ENCODE measurements at regions not wholly inside any gene's neighbourhood (a gene's known extent, or its start where the extent isn't known, plus 50 kb on each side); places are given as distances from the start of the nearest gene placed in this dataset.

- Histone ChIP-seq H3K4me1 (ENCODE audit: insufficient read depth, low read length, poor library complexity, severe bottlenecking) (no peaks in the 10 kb centered on the region), H3K36me3 (ENCODE audit: insufficient read depth, low read length, poor library complexity, severe bottlenecking) (no peaks in the 10 kb centered on the region), H3K27ac (ENCODE audit: low read depth, low read length, poor library complexity, severe bottlenecking) (no peak overlapping the region), H3K4me3 (ENCODE audit: low read depth, low read length, poor library complexity, severe bottlenecking) (no peak overlapping the region), H3K9me3 (ENCODE audit: low read depth, low read length, poor library complexity, severe bottlenecking) (no peaks in the 10 kb centered on the region), H3K27me3 (replicated peaks; ENCODE audit: insufficient read depth, low read depth, low read length, poor library complexity) (peaks cover 27% of the 10 kb centered on the region)
- BruUV-seq (replicated peaks), result no TSS peak
- CTCF ChIA-PET, result interaction anchor here (0.7 to 1.3 kb wide), 2 partner anchors 10 to 96 kb away, joined by 3 to 5 read pairs; no protein-coding TSS in a partner anchor
- POLR2A ChIA-PET (ENCODE audit: low non-redundant PET), result no interaction called here
- TF ChIP-seq CTCF (conservative IDR thresholded peaks at IDR 0.05; ENCODE audit: low read depth, low read length), result peak; percentile 82
- no peak for TF ChIP-seq EZH2 (IDR thresholded peaks at IDR 0.05; ENCODE audit: borderline replicate concordance, low read depth, low read length, poor library complexity, severe bottlenecking)
- intact Hi-C loops (cut with micrococcal nuclease; ENCODE audit: unreplicated experiment), result no loop called here
- DNase-seq (ENCODE audit: low spot score), result peak; percentile 77
These were observed 87.8 kb upstream of the VPREB1 start for GRCh38 chr22:22156716-22157347.

GRCh38 chr22:22156348-22156715 is 88.3 kb upstream of the VPREB1 start:
- intact Hi-C loops (cut with micrococcal nuclease; ENCODE audit: unreplicated experiment), result no loop called here
- Histone ChIP-seq H3K4me3 (ENCODE audit: low read depth, low read length, poor library complexity, severe bottlenecking) (no peak overlapping the region), H3K27me3 (replicated peaks; ENCODE audit: insufficient read depth, low read depth, low read length, poor library complexity) (peaks cover 32% of the 10 kb centered on the region), H3K9me3 (ENCODE audit: low read depth, low read length, poor library complexity, severe bottlenecking) (no peaks in the 10 kb centered on the region), H3K4me1 (ENCODE audit: insufficient read depth, low read length, poor library complexity, severe bottlenecking) (no peaks in the 10 kb centered on the region), H3K36me3 (ENCODE audit: insufficient read depth, low read length, poor library complexity, severe bottlenecking) (no peaks in the 10 kb centered on the region), H3K27ac (ENCODE audit: low read depth, low read length, poor library complexity, severe bottlenecking) (no peak overlapping the region)
- ChIA-PET CTCF (interaction anchor here (0.7 kb wide), 1 partner anchor 10 kb away, joined by 3 read pairs; no protein-coding TSS in a partner anchor), POLR2A (ENCODE audit: low non-redundant PET) (no interaction called here)
- no peak for TF ChIP-seq CTCF (conservative IDR thresholded peaks at IDR 0.05; ENCODE audit: low read depth, low read length)
- TF ChIP-seq EZH2 (IDR thresholded peaks at IDR 0.05; ENCODE audit: borderline replicate concordance, low read depth, low read length, poor library complexity, severe bottlenecking), result no peak
- no TSS peak for BruUV-seq (replicated peaks)
- no peak for DNase-seq (ENCODE audit: low spot score)

GRCh38 chr22:22155607-22156006 is 89.0 kb upstream of the VPREB1 start:
- Histone ChIP-seq H3K36me3 (ENCODE audit: insufficient read depth, low read length, poor library complexity, severe bottlenecking) (no peaks in the 10 kb centered on the region), H3K27me3 (replicated peaks; ENCODE audit: insufficient read depth, low read depth, low read length, poor library complexity) (peaks cover 39% of the 10 kb centered on the region), H3K9me3 (ENCODE audit: low read depth, low read length, poor library complexity, severe bottlenecking) (no peaks in the 10 kb centered on the region), H3K4me1 (ENCODE audit: insufficient read depth, low read length, poor library complexity, severe bottlenecking) (no peaks in the 10 kb centered on the region), H3K27ac (ENCODE audit: low read depth, low read length, poor library complexity, severe bottlenecking) (no peak overlapping the region), H3K4me3 (ENCODE audit: low read depth, low read length, poor library complexity, severe bottlenecking) (no peak overlapping the region)
- no peak for DNase-seq (ENCODE audit: low spot score)
- CTCF ChIA-PET, result no interaction called here
- no TSS peak for BruUV-seq (replicated peaks)
- POLR2A ChIA-PET (ENCODE audit: low non-redundant PET), result no interaction called here
- intact Hi-C loops (cut with micrococcal nuclease; ENCODE audit: unreplicated experiment), result no loop called here
- TF ChIP-seq CTCF (conservative IDR thresholded peaks at IDR 0.05; ENCODE audit: low read depth, low read length) (no peak), EZH2 (IDR thresholded peaks at IDR 0.05; ENCODE audit: borderline replicate concordance, low read depth, low read length, poor library complexity, severe bottlenecking) (no peak)

Measured in A673 (cell line).